Epithelial cell of proximal tubule (primary cell): ENCODE measurements at regions not wholly inside any gene's neighbourhood (a gene's known extent, or its start where the extent isn't known, plus 50 kb on each side); places are given as distances from the start of the nearest gene placed in this dataset.

Experiments used
- DNase-seq: peaks from one replicate; pipeline ENCODE4 v3.0.0-alpha.2; 2011; ENCODE audit warnings: low read depth
- H3K4me3 ChIP-seq: 2 replicates; pipeline ENCODE4 v1.5.1; 2011; ENCODE audit warnings: low read depth, mild to moderate bottlenecking, low read length
- CTCF ChIP-seq: conservative IDR thresholded peaks from 2 replicates; pipeline ENCODE4 v1.5.1; 2012; ENCODE audit warnings: low read depth, mild to moderate bottlenecking, low read length

GRCh38 chr5:109935833-109936490 lies 246.2 kb downstream of the MAN2A1 start:
- peak; percentile 9 for DNase-seq
- no peak for TF ChIP-seq CTCF
- H3K4me3 ChIP-seq = no peak overlapping the region

DNA sequence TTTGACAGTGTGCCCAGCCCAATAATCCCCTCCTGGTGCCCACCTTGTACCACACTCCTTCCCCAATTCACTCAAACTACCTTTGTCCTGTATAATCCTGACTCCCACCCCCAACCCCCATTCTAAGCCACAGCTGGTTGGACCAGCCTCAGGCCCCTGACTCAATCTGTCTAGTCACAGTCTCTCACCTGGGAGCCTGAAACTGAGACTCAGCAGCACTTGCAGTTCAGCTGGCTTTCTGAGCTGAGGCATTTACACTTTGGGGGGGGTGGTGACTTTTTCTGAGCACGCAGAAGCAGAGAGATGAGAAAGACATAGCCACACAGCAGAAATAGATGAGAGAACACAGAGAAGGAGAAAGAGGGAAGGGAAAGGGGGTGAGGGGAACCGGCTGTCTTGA lies 247.3 kb downstream of the MAN2A1 start:
- H3K4me3 ChIP-seq = no peak overlapping the region
- no peak for TF ChIP-seq CTCF
- no peak for DNase-seq

- H3K4me3 ChIP-seq = no peak overlapping the region
- no peak for DNase-seq
- TF ChIP-seq CTCF = no peak
These were observed 248.2 kb downstream of the MAN2A1 start for GRCh38 chr5:109937951-109938350.

- no peak for TF ChIP-seq CTCF
- H3K4me3 ChIP-seq = no peak overlapping the region
- DNase-seq = no peak
These were observed 248.7 kb downstream of the MAN2A1 start for GRCh38 chr5:109938453-109938852.

GRCh38 chr5:109939116-109939682 lies 249.5 kb downstream of the MAN2A1 start:
- TF ChIP-seq CTCF = no peak
- DNase-seq = no peak
- no peak overlapping the region for H3K4me3 ChIP-seq

DNA sequence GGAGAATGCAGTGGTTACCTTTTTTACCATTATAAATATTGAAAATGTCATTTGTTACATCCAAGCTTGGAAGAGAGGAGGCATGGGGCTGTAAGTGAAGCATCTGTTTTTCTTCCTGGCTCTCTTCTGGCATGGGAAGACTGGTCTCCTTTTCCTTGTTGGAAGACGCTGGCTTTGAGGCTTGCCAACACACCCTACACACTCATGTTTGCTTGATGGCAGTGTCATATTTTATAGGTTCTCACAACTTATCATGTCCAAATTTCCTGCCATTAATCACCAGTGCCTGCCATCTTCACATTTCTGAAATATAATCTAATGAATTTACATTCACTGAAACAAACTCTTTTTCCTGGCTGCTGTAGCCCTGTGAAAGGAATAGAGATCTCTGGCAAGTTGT lies 252.9 kb downstream of the MAN2A1 start:
- no peak for DNase-seq
- H3K4me3 ChIP-seq = no peak overlapping the region
- no peak for TF ChIP-seq CTCF

DNA sequence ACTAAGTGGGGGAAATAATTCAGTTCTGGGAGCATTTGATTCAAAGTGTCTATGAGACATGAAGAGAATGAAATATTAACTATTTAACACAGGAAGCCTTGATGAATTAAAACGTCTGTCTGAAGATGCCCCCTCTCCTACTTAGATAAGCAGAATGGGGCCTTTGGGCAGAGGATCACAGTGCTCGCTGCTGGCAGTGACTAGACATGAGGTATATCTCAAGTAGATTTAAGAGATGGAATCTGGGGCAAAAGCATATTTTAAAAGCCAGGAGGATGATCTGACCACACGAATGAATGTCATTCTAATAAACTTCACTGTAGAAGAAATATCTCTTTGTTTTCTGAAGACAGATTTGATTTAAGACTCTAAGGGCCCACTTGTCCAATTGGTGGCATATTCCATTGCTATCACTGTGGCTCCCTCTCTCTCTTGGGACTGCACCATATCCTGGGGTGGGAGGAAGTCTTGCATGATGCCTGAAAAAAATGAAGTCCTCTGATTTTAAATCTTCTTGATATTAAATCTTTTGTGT lies 254.0 kb downstream of the MAN2A1 start:
- H3K4me3 ChIP-seq = no peak overlapping the region
- TF ChIP-seq CTCF = no peak
- DNase-seq = no peak
